ENCODE measurements at regions not wholly inside any gene's neighbourhood (a gene's known extent, or its start where the extent isn't known, plus 50 kb on each side); places are given as distances from the start of the nearest gene placed in this dataset.

DNA sequence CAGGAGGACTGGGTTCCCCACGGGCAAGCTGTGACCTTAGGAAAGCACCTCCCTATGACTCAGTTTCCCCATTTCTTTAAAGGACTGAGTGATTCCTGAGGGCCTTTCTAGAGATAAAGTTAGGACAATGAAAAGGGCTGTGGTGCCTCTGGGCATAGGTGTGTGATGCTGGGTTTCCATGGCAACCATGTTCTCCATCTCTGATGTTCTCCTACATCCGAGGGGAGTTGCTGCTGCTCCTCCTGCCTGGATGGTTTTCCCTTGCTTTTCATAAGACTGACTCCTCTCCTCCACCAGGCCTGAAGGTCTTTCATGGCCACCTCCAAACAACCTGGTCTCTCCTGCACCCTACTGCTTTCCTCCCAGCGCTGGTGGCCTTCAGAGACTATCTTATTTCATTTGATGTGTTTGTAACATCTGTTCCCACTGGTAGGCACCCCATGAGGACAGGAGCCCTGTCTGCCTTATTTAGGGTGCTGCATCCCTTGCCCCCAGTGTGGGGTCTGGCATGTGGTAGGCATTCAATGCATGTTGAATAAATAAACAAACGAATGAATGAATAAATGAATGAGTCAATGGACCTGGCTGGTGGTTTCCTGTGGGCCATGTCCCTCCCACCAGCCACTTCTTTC, 112.2 kb upstream of the HAND1 start (continued):
- TF ChIP-seq, protein P1, sequence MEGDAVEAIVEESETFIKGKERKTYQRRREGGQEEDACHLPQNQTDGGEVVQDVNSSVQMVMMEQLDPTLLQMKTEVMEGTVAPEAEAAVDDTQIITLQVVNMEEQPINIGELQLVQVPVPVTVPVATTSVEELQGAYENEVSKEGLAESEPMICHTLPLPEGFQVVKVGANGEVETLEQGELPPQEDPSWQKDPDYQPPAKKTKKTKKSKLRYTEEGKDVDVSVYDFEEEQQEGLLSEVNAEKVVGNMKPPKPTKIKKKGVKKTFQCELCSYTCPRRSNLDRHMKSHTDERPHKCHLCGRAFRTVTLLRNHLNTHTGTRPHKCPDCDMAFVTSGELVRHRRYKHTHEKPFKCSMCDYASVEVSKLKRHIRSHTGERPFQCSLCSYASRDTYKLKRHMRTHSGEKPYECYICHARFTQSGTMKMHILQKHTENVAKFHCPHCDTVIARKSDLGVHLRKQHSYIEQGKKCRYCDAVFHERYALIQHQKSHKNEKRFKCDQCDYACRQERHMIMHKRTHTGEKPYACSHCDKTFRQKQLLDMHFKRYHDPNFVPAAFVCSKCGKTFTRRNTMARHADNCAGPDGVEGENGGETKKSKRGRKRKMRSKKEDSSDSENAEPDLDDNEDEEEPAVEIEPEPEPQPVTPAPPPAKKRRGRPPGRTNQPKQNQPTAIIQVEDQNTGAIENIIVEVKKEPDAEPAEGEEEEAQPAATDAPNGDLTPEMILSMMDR (IDR thresholded peaks at IDR 0.05; ENCODE audit: control extremely low read depth in 1 of 3, insufficient read depth in 1 of 3, low read depth in 1 of 3, low read length in 3 of 3) = no peak
- no peak for TF ChIP-seq HDAC2 (IDR thresholded peaks at IDR 0.05; ENCODE audit: borderline replicate concordance in 1 of 2, low read depth in 2 of 2, low read length in 2 of 2)
- TF ChIP-seq TAF7 (optimal IDR thresholded peaks at IDR 0.05; ENCODE audit: borderline replicate concordance, low read depth, low read length) = no peak
- TF ChIP-seq FOSL1 (IDR thresholded peaks at IDR 0.05; ENCODE audit: insufficient read depth, low read depth, low read length) = no peak
- no peak for TF ChIP-seq HDAC6 (IDR thresholded peaks at IDR 0.05; ENCODE audit: low read depth, low read length)
- TF ChIP-seq MAFK (IDR thresholded peaks at IDR 0.05; ENCODE audit: low read depth, low read length) = no peak
- no peak for TF ChIP-seq BACH1 (IDR thresholded peaks at IDR 0.05; ENCODE audit: low read length)
